Transverse colon (tissue), 4 donors: ENCODE measurements at regions not wholly inside any gene's neighbourhood (a gene's known extent, or its start where the extent isn't known, plus 50 kb on each side); places are given as distances from the start of the nearest gene placed in this dataset.

Experiments used
- DNase-seq: peaks from one replicate; pipeline ENCODE4 v3.0.0-alpha.2; 2019
- H3K27ac ChIP-seq, 4 donors: fragments of 200-600 bp; sonication (generic); 2 replicates each; pipeline ENCODE4 v1.5.1; 2016 to 2018; ENCODE audit warnings: inconsistent platforms in 4 of 4
- H3K27me3 ChIP-seq: fragments of 200-600 bp; sonication (generic); 2 replicates; pipeline ENCODE4 v1.5.1; 2017; ENCODE audit warnings: inconsistent platforms
- H3K36me3 ChIP-seq, 4 donors: fragments of 200-600 bp; sonication (generic); 2 replicates each; pipeline ENCODE4 v1.5.1; 2017 to 2019; ENCODE audit warnings: inconsistent platforms in 4 of 4
- H3K4me1 ChIP-seq, 4 donors: fragments of 200-600 bp; sonication (generic); 2 replicates each; pipeline ENCODE4 v1.5.1; 2017 to 2020; ENCODE audit warnings: inconsistent platforms in 4 of 4
- H3K4me3 ChIP-seq, 4 donors: fragments of 200-600 bp; sonication (generic); 1 replicate in 1 of 4; 2 replicates in 3 of 4; pipeline versions ENCODE4 v1.5.1 to v1.6.1; 2017 to 2019; ENCODE audit warnings: inconsistent platforms in 4 of 4
- H3K9me3 ChIP-seq, 2 donors: fragments of 200-600 bp; sonication (generic); 2 replicates each; pipeline ENCODE4 v1.5.1; 2017 to 2019; ENCODE audit warnings: inconsistent platforms in 2 of 2
- CTCF ChIP-seq, 5 experiments: fragments of 200-600 bp in 3 of 5; fragments of 450-650 bp in 2 of 5; sonication (generic) in 3 of 5; IDR thresholded peaks; 1 replicate in 2 of 5; 2 replicates in 3 of 5; pipeline ENCODE4 v1.5.1; 2016 to 2017; ENCODE audit warnings: antibody characterized with exemption in 5 of 5, inconsistent platforms in 3 of 5, mild to moderate bottlenecking in 2 of 5, moderate library complexity in 1 of 5
- EP300 ChIP-seq: sonication (generic); formaldehyde crosslinking; IDR thresholded peaks from one replicate; pipeline ENCODE4 v1.6.1; 2017; ENCODE audit warnings: antibody characterized with exemption, low read depth
- POLR2A ChIP-seq: fragments of 450-650 bp; IDR thresholded peaks from one replicate; pipeline ENCODE4 v1.6.1; 2016; ENCODE audit warnings: antibody characterized with exemption, mild to moderate bottlenecking, moderate library complexity
- POLR2AphosphoS5 ChIP-seq, 3 donors: sonication (generic); formaldehyde crosslinking; IDR thresholded peaks; one replicate each; pipeline ENCODE4 v1.6.1; 2016; ENCODE audit warnings: antibody characterized with exemption in 3 of 3
- WGBS, 2 donors: methylation state at CpG; one replicate each; pipeline ENCODE4 v1.1.5; 2018; ENCODE audit warnings: low coverage in 1 of 2; 5-methylcytosine and 5-hydroxymethylcytosine counted together
- in situ Hi-C, 4 donors: fragments of 200-750 bp; cut with MboI; loops; one replicate each; pipeline versions ENCODE4 v1.15.0 to v1.15.1; 2017; ENCODE audit warnings: low sequenced_read_pairs in 3 of 4, low pct_ligation_motif_present in 1 of 4, low pct_unique_long_range_greater_than_20kb in 1 of 4
- intact Hi-C: fragments of 100-400 bp; cut with DNase I; formaldehyde crosslinking; loops from one replicate; pipeline ENCODE4 v1.15.1; 2023; ENCODE audit warnings: low total_unique reads

- in situ Hi-C loops = no loop called here
- H3K4me1 ChIP-seq = no peaks in the 10 kb centered on the region
- no peak overlapping the region for H3K27ac ChIP-seq
- no peak overlapping the region for H3K4me3 ChIP-seq
- H3K36me3 ChIP-seq = no peaks in the 10 kb centered on the region
- no peak for TF ChIP-seq POLR2A
- no peak for TF ChIP-seq EP300
- no peak for TF ChIP-seq POLR2AphosphoS5 (IDR thresholded peaks at IDR 0.05)
- TF ChIP-seq CTCF (IDR thresholded peaks at IDR 0.05) = no peak
- H3K9me3 ChIP-seq = no peaks in the 10 kb centered on the region
- 85 to 100% methylated on average over 1 to 2 of the region's 2 CpGs for WGBS, 2 donors
- DNase-seq = no peak
- intact Hi-C loops = no loop called here
- H3K27me3 ChIP-seq = no peaks in the 10 kb centered on the region
These were observed 105.5 kb downstream of the MACIR start for GRCh38 chr5:103364074-103364473.

GRCh38 chr5:103362211-103362610, 103.6 kb downstream of the MACIR start:
- 73 to 83% methylated on average over 1 to 3 of the region's 3 CpGs for WGBS, 2 donors
- Histone ChIP-seq H3K4me3 (no peak overlapping the region), H3K36me3 (no peaks in the 10 kb centered on the region), H3K4me1 (no peaks in the 10 kb centered on the region), H3K27me3 (no peaks in the 10 kb centered on the region), H3K9me3 (no peaks in the 10 kb centered on the region), H3K27ac (no peak overlapping the region)
- in situ Hi-C loops = no loop called here
- no peak for DNase-seq
- no peak for TF ChIP-seq POLR2AphosphoS5 (IDR thresholded peaks at IDR 0.05)
- no peak for TF ChIP-seq CTCF (IDR thresholded peaks at IDR 0.05)
- no peak for TF ChIP-seq EP300
- TF ChIP-seq POLR2A = no peak
- intact Hi-C loops = no loop called here

GRCh38 chr5:103360475-103360874, 101.9 kb downstream of the MACIR start:
- DNase-seq = no peak
- intact Hi-C loops = no loop called here
- in situ Hi-C loops = no loop called here
- TF ChIP-seq POLR2AphosphoS5 (IDR thresholded peaks at IDR 0.05) (no peak), EP300 (no peak), POLR2A (no peak), CTCF (IDR thresholded peaks at IDR 0.05) (no peak)
- H3K27me3 ChIP-seq = no peaks in the 10 kb centered on the region
- no peak overlapping the region for H3K4me3 ChIP-seq
- H3K9me3 ChIP-seq = no peaks in the 10 kb centered on the region
- H3K36me3 ChIP-seq = no peaks in the 10 kb centered on the region
- H3K4me1 ChIP-seq = no peaks in the 10 kb centered on the region
- H3K27ac ChIP-seq = no peak overlapping the region

- Histone ChIP-seq H3K4me3 (no peak overlapping the region), H3K4me1 (no peaks in the 10 kb centered on the region), H3K27ac (no peak overlapping the region), H3K36me3 (no peaks in the 10 kb centered on the region), H3K9me3 (no peaks in the 10 kb centered on the region), H3K27me3 (no peaks in the 10 kb centered on the region)
- WGBS, 2 donors = 39 to 59% methylated on average over 4 to 6 of the region's 6 CpGs
- DNase-seq = no peak
- intact Hi-C loops (loop anchor here (5.0 kb wide), 1 partner anchor 829 kb away; no protein-coding TSS in a partner anchor), in situ Hi-C loops (no loop called here)
- TF ChIP-seq CTCF (IDR thresholded peaks at IDR 0.05) (no peak), POLR2A (no peak), POLR2AphosphoS5 (IDR thresholded peaks at IDR 0.05) (no peak)
These were observed 99.9 kb downstream of the MACIR start for GRCh38 chr5:103358305-103358995.
